GM12872 (cell line): ENCODE measurements at regions not wholly inside any gene's neighbourhood (a gene's known extent, or its start where the extent isn't known, plus 50 kb on each side); places are given as distances from the start of the nearest gene placed in this dataset.

ENCODE experiments used
- TF ChIP-seq, protein P1 (sequence below): IDR thresholded peaks from 3 replicates; pipeline ENCODE4 v1.5.1; 2011; ENCODE audit warnings: low read depth, mild to moderate bottlenecking, low read length, moderate library complexity; ENCODE audit not compliant: insufficient read depth

DNA sequence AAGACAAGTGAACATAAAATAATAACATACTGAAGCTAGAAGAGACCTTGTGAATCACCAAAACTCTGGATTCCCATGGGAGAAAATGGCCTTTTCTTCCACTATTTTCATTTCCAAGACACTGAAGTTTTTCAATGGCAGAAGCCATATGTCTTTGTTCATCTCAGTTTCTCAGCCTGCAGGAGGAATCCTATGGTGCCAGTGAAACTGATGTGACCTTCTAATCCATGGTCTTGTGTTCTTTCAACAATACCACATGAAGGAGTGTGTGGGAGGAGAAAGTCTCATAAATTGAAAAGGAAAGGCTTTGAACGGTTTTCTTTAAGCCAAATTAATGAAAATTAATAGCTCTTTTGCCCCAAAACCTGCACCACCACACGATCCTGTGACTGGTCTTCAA lies 257.3 kb downstream of the EPHA4 start:
- TF ChIP-seq, protein P1, sequence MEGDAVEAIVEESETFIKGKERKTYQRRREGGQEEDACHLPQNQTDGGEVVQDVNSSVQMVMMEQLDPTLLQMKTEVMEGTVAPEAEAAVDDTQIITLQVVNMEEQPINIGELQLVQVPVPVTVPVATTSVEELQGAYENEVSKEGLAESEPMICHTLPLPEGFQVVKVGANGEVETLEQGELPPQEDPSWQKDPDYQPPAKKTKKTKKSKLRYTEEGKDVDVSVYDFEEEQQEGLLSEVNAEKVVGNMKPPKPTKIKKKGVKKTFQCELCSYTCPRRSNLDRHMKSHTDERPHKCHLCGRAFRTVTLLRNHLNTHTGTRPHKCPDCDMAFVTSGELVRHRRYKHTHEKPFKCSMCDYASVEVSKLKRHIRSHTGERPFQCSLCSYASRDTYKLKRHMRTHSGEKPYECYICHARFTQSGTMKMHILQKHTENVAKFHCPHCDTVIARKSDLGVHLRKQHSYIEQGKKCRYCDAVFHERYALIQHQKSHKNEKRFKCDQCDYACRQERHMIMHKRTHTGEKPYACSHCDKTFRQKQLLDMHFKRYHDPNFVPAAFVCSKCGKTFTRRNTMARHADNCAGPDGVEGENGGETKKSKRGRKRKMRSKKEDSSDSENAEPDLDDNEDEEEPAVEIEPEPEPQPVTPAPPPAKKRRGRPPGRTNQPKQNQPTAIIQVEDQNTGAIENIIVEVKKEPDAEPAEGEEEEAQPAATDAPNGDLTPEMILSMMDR: no peak

DNA sequence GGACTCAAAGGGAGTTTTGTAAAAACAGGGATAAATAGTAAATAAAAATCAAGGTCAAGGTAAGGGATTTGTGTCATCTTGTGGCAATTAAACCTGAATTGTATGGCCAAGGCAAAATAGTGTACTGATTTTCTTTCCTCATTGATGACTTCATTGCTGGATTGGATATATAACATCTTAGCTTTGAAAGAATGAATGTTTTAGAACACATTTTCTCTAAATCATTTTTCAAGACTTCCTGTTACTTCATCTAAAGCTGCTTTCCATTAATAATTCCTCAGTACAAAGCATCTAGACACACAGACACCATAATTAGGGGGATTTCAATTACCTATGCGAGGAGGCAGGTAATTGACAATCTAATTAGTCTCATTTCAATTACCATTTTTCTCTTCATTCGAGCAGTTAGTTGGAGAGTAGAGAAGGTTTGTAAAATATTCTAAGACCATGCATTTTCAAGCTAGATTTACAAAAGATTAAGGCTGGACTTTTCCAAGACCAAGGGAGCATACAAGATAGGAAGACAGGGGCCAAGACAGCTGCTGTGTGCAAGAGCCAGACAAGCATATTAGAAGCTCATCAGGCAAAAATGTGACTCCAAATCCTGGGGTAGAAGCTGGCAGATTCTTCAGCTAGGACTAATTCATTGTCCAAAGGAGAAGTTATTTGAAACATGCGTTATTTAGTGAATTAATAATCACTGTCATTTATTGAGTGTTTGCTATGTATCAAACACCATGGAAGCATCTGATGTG lies 253.6 kb downstream of the EPHA4 start:
- TF ChIP-seq, protein P1: no peak

DNA sequence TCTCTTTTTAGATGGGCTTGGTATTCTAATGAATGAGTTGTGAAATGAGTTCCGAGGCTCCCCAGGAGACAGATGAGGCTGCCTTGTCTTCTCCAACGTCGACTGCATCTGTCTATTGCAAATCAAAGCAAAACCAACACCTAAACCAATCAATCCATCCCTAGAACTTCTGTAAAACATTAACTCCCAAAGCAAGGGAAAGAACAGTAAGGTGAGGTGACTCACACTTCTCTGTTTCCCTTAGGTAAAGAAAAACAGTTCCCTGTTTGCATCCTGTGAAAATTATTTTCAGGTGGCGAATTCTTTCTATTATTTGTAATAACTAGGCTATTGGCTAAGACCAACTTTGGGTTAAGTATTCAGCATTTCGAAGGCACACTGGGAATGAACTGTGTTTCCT lies 249.4 kb downstream of the EPHA4 start:
- TF ChIP-seq, protein P1: no peak

DNA sequence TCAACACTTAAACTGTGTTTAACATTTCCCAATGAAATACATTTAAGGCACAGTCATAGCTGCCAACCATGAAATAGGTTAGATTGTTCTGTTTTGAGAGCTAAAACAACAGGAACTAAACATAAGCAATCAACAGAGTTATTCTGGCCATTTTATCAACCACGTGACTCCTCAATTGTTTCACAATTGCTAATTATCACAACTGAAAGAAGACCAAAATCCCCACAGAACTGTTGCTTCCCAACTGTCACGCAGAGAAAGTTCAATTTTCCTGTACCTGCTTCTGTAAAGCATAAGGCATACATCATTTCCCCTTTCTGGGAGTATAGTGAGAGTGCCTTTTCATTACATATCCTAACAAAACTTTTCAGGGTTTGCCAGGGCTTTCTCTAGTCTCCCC lies 248.6 kb downstream of the EPHA4 start:
- TF ChIP-seq, protein P1: no peak

DNA sequence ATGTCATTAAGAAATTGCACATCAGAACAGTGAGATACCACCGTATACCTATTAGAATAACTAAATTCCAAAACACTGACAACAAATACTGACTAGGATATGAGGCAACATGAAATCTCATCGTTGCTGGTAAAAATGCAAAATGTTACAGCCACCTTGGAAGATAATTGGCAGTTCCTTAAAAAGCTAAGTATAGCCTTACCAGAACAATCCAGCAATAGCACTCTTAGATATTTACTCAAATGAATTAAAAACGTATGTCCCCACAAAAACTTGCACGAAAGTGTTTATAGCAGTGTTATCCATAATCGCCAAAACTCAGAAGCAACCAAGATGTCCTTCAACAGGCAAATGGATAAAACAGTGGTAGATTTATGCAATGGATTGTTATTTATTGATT lies 241.7 kb downstream of the EPHA4 start:
- TF ChIP-seq, protein P1: no peak

DNA sequence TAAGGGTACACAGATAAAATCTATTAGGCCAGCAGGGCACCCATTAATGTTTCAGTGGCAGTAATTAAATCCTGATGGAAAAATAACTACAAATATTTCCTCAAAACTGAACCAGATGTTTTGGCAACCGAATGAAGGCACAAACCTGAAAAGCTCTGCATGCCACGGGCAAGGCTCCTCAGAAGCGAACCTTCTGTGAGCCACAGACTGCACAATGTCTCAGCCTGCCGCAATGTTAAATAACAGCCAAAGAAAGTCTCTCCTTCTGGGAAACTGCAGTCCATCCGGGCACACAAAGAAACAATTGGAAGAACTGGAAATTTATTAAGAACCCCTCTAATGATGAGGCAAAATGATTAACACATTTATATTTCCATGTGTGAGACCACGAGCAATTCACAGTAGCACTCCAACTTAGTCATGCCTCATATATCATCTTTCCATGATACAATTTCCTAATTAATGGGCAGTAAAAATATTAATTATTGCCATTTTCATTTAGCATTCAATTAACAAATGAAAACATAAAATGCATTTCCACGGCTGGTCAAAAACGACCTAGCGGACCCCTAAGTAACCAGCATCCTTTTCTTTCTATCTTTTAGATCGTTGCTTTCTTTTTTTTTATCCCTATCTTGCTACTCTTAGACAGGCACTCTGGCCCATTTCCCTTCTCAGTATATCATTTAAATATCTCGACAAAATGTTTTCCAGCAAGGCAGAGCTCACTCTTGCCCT lies 237.5 kb downstream of the EPHA4 start:
- TF ChIP-seq, protein P1: no peak

DNA sequence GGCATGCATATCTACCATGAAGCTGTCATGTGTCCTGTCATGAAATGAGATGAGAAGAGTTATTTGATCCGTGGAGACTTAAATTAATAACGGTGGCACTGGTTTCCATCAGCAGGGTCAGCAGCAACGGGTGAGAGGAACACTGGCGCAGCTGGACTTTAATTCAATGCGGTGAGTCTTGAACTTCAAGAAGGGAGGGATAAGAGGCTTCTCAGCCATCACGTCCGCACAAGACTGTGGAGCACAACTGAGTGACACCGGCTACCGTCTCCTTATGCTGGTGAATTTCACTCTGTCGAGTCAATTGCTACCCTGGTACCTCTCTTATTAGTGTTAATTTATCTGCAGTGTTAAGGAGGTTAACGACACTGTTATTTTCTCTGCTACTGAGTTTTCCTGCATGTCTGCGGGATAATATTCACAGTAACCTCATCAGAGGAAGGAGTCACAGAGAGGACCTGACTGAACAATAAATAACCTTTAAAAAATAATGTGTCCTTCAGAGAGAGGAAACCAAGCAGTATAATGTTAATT lies 236.8 kb downstream of the EPHA4 start:
- TF ChIP-seq, protein P1: no peak
